Fibroblast of skin of right biceps (primary cell): ENCODE measurements at regions not wholly inside any gene's neighbourhood (a gene's known extent, or its start where the extent isn't known, plus 50 kb on each side); places are given as distances from the start of the nearest gene placed in this dataset.
"Not testable (repeated sequence)": the region's sequence is repeated elsewhere in the genome, so short reads cannot be mapped to it uniquely, and the experiment has no call there.

ENCODE experiments used
- DNase-seq: peaks from one replicate; pipeline ENCODE4 v3.0.0-alpha.2; 2013

DNA sequence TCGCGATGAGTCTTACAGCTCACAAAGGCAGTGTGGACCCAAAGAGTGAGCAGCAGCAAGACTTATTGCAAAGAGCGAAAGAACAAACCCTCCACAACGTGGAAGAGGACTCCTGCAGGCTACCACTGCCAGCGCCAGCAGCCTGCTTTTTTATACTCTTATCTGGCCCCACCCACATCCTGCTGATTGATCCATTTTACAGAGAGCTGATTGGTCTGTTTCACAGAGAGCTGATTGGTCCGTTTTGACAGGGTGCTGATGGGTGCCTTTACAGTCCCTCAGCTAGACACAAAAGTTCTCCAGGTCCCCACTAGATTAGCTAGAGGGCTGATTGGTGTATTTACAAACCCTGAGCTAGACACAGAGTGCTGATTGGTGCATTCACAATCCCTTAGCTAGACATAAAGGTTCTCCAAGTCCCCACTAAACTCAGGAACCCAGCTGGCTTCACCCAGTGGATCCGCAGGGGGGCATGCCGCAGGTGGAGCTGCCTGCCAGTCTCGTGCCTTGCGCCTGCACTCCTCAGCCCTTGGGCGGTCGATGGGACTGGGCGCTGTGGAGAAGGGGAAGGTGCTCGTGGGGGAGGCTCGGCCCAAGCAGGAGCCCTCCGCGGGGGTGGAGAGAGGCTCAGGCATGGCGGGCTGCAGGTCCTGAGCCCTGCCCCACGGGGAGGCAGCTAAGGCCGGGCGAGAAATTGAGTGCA is 75.7 kb downstream of the QDPR start:
- not testable (repeated sequence) for DNase-seq

DNA sequence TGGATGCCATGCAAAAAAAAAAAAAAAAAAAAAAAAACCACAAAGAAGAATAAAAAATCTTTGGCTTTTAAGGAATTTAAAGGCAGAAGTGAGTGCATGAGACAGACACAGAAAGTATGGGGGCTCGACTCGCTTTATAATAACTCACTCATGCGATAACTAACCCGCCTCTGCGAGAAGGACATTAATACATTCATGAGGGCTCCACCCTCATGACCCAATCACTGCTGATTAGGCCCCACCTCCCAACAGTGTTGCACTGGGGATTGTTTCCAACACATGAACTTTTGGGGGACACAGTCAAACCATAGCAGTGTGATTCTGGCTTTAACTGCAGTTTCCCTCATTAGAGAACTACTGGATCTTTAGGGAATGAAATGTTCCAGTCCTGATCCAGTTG is 78.1 kb downstream of the QDPR start:
- peak; percentile 9 for DNase-seq

DNA sequence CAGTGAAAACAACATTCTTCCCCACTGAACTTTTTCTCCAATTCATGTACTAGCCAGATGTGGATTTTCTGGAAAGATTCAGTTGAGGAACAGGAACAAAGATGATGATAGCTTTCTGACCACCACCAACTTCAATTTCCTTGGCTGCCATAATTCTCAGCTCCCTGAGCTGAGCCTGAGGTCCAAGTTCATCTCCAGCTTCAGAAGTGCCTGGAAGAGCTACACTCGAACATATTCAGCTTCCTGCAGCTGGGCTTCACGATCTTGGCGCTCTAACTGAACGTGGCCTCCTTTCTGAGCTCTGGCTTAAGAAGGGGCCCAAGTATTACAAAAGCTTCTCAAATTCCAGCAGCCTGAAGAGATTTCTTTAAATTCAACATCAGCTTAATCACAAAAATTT is 83.9 kb downstream of the QDPR start:
- no peak for DNase-seq

DNA sequence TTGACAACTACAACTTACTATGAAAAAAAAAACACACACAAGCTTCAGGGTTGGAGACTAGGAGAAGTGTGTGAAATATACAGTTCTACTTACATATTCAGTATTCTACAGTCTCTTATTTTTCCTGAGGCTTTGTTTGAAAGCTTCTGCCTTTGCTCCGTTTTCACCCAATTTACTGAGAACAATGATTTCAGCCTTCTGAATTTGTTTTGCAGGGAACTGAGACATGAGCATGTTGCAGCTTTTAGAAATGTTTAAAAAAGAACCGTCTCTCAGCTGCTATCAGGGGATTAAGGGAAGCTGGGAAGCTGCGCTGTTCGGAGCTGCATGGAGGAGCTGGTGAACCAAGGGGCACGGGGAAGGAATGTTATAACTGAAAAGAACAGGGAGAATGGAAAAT is 85.7 kb downstream of the QDPR start:
- DNase-seq, result no peak

DNA sequence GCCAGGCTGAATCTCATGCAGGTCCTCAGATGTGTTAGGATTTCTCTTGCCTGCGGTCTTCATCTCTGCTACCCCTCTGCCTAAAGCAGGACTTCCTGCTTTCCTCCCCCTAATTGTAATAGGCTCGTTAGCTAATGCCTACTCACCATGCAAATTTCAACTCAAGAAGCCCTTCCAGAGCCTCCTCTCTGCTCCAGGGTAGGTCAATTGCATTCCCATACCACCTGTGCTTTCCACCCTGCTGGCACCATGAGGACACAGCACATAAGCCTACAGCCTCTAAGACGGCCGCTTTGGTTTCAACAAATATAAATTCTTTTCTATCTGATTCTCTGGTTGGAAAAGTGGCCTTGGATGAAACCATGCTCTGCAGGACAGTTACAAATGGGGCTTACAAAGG is 93.9 kb downstream of the QDPR start:
- DNase-seq, result no peak

DNA sequence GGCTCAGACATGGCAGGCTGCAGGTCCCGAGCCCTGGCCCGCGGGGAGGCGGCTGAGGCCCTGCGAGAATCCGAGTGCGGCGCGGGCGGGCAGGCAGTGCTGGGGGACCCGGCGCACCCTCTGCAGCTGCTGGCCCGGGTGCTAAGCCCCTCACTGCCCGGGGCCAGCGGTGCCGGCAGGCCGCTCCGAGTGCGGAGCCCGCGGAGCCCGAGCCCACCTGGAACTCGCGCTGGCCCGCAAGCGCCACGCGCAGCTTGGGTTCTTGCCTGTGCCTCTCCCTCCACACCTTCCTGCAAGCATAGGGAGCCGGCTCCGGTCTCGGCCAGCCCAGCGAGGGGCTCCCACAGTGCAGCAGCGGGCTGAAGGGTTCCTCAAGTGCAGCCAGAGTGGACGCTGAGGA is 97.5 kb downstream of the QDPR start:
- DNase-seq, result no peak

DNA sequence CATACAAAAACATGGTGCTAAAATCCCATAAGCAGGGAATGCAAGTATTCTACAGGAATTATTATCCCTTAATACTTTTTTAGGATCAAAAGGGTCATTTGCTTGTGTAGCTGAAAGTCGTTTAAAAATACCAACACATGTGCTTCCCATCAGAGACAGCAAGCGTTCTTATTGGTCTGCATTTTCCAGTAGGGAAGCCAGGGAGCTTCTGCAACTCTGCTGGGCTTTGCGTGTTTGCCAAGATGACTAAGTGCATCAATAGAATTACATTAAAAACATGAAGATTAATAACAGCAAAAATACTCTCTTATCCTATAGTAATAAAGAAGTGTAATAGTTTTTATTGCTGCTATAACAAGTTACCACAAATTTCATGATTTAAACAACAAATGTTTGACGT is 111.2 kb downstream of the QDPR start:
- peak; percentile 8 for DNase-seq

DNA sequence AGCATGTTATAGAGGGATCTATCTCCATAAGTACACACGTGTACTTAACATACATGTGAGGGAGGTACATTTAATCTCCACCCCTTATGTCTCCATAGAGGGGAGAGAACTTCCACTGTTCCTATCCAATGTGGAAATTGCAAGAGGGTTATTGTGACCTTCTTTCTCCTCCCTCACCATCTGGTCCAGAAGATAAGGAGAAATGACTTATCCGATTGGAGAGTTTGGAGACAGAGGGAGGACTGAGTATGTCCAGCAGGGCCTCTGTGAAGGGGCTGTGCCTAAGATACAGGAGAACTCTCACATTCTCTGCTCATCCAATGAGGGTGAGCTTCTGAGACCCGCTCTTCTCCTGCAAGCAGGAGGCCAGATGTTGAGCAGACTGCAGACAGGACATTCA is 113.1 kb downstream of the QDPR start:
- no peak for DNase-seq

DNA sequence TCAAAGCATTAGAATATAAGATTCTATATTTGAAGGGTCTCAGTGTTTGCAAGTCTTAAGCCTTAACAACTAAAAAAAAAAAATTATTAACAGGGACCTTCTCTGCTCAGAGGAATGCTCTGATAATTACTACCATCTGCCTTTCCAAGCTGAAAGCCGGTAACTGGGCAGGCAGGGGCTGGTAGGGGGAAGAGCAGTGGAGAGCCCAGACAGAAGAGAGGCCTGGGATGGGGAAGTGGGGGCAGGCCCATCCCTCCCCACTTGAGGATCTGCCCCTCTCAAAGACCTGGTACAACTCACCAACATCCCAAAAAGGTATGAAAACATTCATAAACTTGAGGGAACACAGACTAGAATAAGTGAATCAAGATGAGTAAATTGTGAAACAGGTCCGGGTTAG is 113.9 kb downstream of the QDPR start:
- peak; percentile 1 for DNase-seq

DNA sequence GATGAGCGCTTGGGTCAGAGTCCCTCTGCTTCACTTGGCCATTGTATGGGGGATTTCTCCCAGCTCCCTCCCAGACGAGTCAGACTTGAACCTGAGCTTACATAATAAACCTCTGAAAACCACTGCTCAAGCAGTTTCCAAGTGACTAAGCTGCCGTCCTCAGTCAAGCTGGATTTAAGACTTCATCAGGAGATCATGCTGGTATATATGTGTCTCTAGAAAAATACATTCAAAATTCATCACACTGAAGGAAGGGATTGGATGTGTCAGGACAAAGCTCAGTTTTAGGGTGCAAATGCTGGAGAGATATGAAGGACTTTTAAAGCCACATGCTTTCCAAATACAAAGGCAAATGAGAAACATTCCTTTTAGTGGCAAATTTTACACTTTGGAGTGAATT is 114.3 kb downstream of the QDPR start:
- DNase-seq, result peak; percentile 6

DNA sequence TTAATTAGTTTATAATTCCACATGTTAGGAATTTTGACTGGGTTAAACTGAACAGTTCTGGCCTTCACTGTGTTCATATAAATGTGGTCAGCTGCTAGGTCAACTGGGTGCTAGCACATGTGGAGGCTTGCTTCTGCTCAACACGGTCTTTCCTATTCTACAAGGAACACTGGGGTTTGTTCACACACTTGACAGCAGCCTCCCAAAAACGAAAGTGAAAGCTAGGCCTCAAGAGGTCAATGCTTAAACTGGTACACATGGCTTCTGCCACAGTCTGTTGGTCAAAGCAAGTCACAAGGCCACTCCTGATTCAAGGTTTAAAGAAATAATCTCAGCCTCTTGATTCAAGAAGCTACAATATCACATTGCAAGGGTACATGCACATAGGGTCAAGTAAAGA is 126.5 kb downstream of the QDPR start:
- DNase-seq, result peak; percentile 7

DNA sequence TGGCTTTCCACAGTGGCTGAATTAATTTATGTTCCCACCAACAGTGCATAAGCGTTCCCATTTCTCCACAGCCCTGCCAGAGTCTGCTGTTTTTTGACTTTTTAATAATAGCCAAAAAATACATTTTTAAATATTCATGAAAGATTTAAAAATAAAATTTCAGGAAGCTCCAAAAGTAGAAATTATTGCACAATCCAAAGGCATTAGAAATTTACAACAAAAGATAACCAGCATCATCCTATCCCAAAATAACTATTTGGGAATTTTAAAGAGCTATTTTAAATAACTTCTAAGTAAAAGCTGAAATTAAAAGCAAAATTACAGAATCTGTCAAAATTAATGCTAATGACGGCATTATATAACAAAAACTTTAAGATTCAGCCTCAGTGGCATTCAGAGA is 131.5 kb downstream of the QDPR start:
- DNase-seq, result no peak

DNA sequence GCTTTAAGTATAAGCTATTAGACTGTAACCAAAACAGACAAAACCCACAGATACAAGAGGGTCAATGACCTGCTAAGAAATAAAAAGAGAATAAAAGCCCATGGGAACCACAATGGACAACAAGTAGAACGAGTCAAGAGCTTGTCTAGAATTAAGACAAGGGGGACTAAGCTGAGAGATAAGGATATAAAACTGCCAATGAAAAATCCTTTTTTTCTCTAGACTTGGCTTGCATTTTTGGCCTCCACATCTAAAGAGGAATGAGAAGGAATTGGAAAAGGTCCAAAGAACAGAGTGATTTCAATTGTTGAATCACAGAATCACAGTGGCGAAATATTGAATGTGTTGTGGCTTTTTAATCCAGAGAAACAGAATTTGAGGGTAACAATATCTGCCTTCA is 135.7 kb downstream of the QDPR start:
- DNase-seq, result peak; percentile 26

DNA sequence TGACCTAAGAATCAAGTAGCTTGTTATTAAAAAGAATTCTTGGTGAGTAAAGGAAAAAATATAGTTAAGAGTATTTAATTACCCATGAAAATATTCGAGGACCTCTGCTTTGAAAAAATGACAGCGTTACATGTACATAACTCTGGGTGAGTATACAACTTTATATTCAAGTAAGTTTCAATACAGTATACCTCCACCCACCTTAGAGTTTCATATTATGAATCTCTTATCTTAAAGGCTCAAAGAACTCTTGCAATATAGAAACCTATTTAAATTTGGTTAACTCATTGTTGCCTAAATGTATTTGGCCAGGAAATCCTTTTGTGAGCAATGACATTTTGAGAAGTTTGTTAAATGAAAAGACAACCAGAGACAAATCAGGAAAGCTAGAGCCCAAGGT is 138.2 kb downstream of the QDPR start:
- DNase-seq, result no peak

DNA sequence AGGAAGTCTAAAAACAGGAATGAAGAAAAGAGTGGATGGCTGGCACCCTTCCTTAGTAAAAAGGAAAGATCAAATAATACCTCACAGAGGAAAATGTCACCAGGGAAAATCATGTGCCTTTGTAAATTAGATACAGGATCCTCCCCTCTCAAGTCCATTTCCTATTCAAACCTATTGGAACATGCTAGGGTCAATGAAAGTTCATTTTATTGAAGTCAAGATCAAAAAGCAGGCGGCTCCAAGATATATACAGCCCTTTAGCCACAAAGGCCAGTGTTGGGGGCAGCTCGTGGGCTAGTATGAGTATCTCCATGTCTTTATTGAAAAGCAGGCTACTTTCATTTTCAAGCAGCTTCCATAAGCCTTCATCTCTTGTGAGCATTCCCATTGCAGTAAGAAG is 141.1 kb downstream of the QDPR start:
- DNase-seq, result no peak

DNA sequence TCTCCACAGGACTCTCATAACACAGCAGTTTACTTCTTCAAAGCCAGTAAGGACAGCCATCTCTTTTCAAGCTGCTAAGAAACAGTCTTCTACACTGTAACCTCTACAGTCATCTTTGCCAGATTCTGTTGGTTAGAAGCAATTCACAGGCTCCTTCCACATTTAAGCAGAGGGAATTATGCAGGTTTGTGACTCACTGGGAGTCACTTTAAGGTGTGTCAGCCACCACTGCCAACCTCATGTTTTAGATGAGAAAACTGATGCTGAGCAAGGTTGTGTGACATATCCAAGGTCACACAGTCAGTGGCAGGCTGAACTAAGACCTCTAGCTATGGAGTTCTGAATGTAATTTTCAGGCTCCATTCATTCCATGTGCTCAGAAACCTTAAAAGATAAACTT is 143.5 kb downstream of the QDPR start:
- no peak for DNase-seq

DNA sequence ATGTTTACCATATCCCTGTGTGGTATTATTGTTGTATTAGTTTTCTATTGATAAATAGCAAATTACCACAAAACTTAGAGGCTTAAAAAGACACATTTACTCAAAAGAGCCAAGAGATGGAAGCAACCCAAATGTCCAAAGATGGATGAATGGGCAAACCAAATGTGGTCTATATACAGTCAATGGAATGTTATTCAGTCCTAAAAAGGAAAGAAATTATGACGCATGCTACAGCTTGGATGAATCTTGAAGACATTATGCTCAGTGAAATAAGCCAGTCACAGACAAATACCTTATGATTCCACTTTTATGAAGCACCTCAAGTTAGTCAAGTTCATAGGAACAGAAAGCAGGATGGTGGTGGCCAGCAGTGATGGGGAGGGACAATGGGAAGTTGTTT is 144.7 kb downstream of the QDPR start:
- peak; percentile 30 for DNase-seq

DNA sequence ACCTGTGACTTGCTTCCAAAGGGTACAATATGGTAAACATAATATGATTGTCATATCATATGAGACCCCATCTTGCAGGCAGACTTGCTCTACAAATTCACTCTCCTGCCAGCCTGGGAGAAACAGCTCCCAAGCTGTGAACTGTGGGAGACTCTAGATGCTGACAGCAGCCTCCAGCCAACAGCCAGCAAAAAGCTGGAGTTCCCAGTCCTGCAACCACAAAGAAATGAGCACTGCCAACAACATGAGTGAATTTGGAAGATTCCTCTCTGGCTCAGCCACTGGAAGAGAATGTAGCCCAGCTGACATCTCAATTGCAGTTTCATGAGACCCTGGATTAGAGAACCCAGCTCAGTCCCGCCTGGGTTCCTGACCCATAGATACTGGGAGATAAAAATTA is 145.4 kb downstream of the QDPR start:
- peak; percentile 30 for DNase-seq

DNA sequence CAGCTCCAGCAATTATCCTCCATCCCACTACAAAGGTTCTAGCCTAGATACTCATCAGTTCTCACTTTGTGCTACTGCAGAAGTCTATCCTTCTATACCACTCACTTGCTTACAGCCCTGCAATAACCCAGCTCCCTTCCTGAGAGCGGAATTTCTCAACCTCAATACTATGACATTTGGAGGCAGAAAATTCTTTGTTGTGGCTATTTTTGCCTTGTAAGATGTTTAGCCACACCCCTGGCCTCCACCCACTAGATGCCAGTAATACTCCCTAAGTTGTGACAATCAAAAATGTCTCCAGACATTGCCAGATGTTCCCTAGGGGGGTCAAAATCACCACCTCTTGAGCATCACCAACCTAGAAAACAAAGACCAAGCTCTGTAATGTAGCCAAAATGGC is 149.5 kb downstream of the QDPR start:
- DNase-seq, result no peak

DNA sequence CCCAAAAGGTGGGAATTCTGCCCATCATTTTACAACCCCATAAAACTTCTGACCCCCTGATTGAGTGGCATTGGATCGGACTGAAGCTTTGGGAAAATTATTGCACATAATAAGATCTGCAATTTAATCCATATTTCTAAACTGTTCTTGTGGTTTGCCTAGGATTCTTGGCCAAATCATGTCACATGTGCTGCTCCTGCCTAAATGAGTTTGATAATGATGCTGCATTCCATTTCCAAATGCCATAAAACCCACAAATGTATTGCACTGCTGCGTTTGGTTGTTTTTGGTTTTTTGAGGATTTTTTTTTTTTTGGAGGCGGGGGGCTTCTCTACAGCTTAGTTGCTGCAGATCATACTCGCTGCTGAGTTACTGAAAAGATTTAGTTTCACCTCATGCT is 153.6 kb downstream of the QDPR start:
- peak; percentile 54 for DNase-seq

DNA sequence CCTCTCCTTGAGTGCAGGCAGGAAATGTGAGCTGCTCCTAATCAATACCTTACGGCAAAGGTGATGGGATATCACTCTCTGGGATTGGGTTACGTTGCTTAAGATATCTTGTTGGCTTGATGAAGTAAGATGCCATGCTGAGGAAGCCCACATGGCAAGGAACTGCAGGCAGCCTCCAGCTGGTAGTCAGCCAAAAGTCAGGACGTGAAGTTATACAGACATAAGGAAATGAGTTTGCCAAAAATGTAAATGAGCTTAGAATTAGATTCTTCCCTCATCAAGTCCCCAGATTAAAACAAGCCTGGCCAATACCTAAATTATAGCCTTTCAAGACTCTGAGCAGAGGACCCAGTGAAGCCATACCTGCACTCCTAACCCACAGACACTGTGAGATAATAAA is 155.0 kb downstream of the QDPR start:
- DNase-seq, result no peak

DNA sequence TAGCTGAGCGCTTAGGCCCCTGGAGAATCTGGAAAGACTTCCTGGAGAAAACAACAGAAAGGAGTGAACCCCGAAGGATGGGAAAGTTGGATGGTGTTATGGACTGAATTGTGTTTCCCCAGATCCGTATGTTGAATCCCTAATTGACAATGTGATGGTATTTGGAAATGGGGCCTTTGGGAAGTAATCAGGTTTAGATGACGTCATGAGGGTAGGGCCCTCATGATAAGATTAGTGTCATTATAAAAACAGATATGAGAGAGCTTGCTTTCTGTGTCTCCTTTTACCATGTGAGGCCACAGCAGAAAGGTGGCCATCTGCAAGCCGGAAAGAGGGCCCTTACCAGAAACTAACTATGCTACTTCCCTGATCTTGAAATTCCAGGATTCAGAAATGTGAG is 159.5 kb downstream of the QDPR start:
- no peak for DNase-seq

DNA sequence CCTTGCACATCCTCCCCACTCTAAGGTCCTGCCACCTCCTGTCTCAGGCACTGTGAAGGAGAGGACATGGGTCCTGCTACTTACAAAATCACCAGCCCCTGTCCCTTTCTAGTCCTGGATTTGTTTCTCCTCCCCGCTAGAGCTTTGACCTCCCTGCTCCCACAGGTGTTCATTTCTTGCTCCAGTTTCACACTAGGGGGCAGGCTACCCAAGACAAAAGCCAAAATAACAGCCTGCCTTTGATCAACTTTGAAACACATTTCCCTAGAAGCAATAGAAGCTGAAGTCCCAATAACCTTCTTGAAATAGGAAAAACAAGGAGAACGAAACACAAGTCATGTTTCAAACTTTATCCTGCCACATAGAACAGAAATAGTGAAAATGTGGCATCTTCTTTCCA is 164.4 kb downstream of the QDPR start:
- DNase-seq, result peak; percentile 24

DNA sequence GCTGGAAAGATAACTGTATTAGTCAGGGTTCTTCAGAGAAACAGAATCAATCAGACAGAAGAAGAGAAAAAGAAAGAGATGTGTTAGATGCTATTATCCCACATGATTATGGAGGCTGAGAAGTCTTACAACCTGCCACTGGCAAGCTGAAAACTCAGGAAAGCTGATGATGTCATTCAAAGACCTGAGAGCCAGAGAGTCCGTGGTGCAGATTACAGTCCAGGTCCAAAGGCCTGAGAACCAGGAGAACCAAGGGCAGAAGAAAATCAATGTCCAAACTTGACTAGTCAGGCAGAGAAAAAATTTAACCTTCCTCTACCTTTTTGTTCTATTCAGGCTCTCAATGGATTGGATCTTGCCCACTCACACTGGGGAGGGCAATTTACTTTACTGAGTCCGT is 172.5 kb downstream of the QDPR start:
- DNase-seq, result no peak

DNA sequence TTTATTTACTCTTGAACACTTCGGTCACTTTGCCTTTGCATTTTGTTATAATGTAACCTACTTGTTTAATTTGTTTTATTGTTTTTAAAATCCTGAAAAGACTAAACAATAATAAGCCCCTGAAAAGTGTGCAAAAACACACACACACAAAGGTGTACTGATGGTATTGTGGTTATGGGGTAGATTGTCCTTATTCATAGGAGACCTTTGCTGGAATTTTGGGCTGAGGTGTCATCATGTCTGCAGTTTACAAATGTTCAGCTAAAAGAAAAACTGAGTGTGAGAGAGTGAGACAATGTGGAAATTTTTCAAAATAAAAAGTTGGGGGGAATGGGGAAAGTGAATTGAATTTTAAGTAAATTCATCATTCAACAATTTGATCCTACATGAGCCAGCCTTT is 174.9 kb downstream of the QDPR start:
- DNase-seq, result no peak

DNA sequence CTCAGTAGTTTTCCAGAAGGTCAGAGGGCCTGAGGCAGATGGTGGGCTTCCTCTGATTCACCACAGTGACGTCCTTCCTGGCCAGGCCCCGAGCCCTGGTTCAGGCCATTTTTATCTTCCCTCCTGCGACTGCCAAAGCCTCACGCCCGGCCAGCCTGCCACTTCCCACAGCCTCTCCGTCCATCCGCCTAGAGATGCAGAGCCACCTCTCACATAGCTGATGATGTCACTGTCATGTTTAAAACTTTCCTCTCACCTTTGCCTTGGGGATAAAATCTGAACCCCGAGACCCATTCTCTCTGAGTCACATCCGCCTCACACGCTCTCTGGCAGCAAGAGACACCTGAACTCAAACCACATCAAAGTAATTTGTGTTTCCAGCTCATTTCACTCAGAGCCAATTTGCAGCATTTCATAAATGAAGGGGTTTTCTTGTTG is 175.3 kb downstream of the QDPR start:
- DNase-seq, result no peak
